GM12878 (cell line): ENCODE measurements at regions not wholly inside any gene's neighbourhood (a gene's known extent, or its start where the extent isn't known, plus 50 kb on each side); places are given as distances from the start of the nearest gene placed in this dataset.

Source experiments
- ATAC-seq: fragments of 200-7000 bp; cut with Tn5 transposase; 3 replicates; pipeline ENCODE4 v1.9.1; 2020; ENCODE audit warnings: mild to moderate bottlenecking, moderate library complexity
- BruUV-seq: library from RNA; stranded (reverse); fragments of 400-500 nt; replicated peaks from 2 replicates; lab custom pipeline; 2021; lab: Mats Ljungman, UMichigan
- CTCF ChIA-PET: fragments of 300-600 bp; sonication (Branson Sonifier 250); formaldehyde crosslinking; extraction: SDS; loops from one replicate; lab custom pipeline; 2021; ENCODE audit warnings: inconsistent platforms; lab: Yijun Ruan, JAX
- POLR2A ChIA-PET: fragments of 350-600 bp; formaldehyde crosslinking; extraction: SDS; loops from one replicate; lab custom pipeline; 2021; ENCODE audit warnings: inconsistent platforms; lab: Charles Lee
- RAD21 ChIA-PET: fragments of 300-600 bp; sonication (Branson Sonifier 250); formaldehyde crosslinking; loops from one replicate; lab custom pipeline; 2023; ENCODE audit warnings: antibody characterized with exemption; ENCODE audit not compliant: unreplicated experiment; lab: Charles Lee
- SMC1A ChIA-PET: fragments of 300-600 bp; sonication (Branson Sonifier 250); formaldehyde crosslinking; loops from one replicate; lab custom pipeline; 2023; ENCODE audit not compliant: unreplicated experiment, uncharacterized antibody; lab: Charles Lee
- DNase-seq: peaks from one replicate; pipeline ENCODE4 v3.0.0-alpha.2; 2011; ENCODE audit warnings: low read depth, low spot score
- FAIRE-seq: peaks from 3 replicates; lab custom pipeline; 2011; peaks lifted over from hg19 to GRCh38; lab: Jason Lieb, UNC
- H2AFZ ChIP-seq: 2 replicates; pipeline ENCODE4 v1.6.0; 2011; ENCODE audit warnings: low read depth, low read length, control low read depth; ENCODE audit not compliant: control insufficient read depth
- H3K27ac ChIP-seq: 2 replicates; pipeline ENCODE4 v1.5.1; 2011; ENCODE audit warnings: control low read depth; ENCODE audit not compliant: control insufficient read depth, insufficient read depth
- H3K27me3 ChIP-seq, 2 experiments: replicated peaks in 1 of 2; 2 replicates each; pipeline versions ENCODE4 v1.6.0 to v1.6.1; 2011; ENCODE audit warnings: low read length in 1 of 2; ENCODE audit not compliant: control insufficient read depth in 2 of 2, insufficient read depth in 2 of 2
- H3K36me3 ChIP-seq, 2 experiments: 2 replicates each; pipeline ENCODE4 v1.5.1; 2011; ENCODE audit warnings: low read length in 1 of 2; ENCODE audit not compliant: control insufficient read depth in 2 of 2, insufficient read depth in 2 of 2
- H3K4me1 ChIP-seq: 2 replicates; pipeline ENCODE4 v1.6.1; 2011; ENCODE audit warnings: mild to moderate bottlenecking, low read length, moderate library complexity, mixed read lengths; ENCODE audit not compliant: control insufficient read depth, insufficient read depth
- H3K4me2 ChIP-seq: 2 replicates; pipeline ENCODE4 v1.6.0; 2011; ENCODE audit warnings: control low read depth; ENCODE audit not compliant: control insufficient read depth, insufficient read depth
- H3K4me3 ChIP-seq: fragments of 200-600 bp; sonication (generic); 2 replicates; pipeline ENCODE4 v1.5.1; 2016
- H3K79me2 ChIP-seq: 2 replicates; pipeline ENCODE4 v1.6.0; 2011; ENCODE audit warnings: low read length; ENCODE audit not compliant: control insufficient read depth, insufficient read depth
- H3K9ac ChIP-seq: 2 replicates; pipeline ENCODE4 v1.8.0; 2011; ENCODE audit warnings: low read length, control low read depth, mixed read lengths; ENCODE audit not compliant: control insufficient read depth, insufficient read depth
- H3K9me3 ChIP-seq: replicated peaks from 3 replicates; pipeline ENCODE4 v1.5.1; 2011; ENCODE audit warnings: mild to moderate bottlenecking, low read length; ENCODE audit not compliant: control insufficient read depth, insufficient read depth
- H4K20me1 ChIP-seq: 2 replicates; pipeline ENCODE4 v1.6.0; 2011; ENCODE audit not compliant: control insufficient read depth, insufficient read depth
- BCLAF1 ChIP-seq: fragments of 450-650 bp; IDR thresholded peaks from 2 replicates; pipeline ENCODE4 v1.6.1; 2017; ENCODE audit warnings: antibody characterized with exemption, mild to moderate bottlenecking, moderate library complexity
- EP300 ChIP-seq, 2 experiments: fragments of 150-350 bp in 1 of 2; IDR thresholded peaks; 2 replicates each; pipeline ENCODE4 v1.6.1; 2011 to 2012; ENCODE audit warnings: low read depth in 2 of 2, low read length in 2 of 2, borderline replicate concordance in 1 of 2, improper control_type of control experiment in 1 of 2, inconsistent platforms in 1 of 2; ENCODE audit not compliant: control insufficient read depth in 1 of 2
- FOXK2 ChIP-seq: fragments of 450-650 bp; IDR thresholded peaks from 2 replicates; pipeline ENCODE4 v1.6.1; 2017; ENCODE audit warnings: mild to moderate bottlenecking, moderate library complexity
- FOXM1 ChIP-seq: IDR thresholded peaks from 2 replicates; pipeline ENCODE4 v1.6.1; 2012; ENCODE audit warnings: low read depth, mild to moderate bottlenecking, inconsistent platforms, low read length, moderate library complexity
- MXI1 ChIP-seq: fragments of 150-350 bp; IDR thresholded peaks from 2 replicates; pipeline ENCODE4 v1.6.1; 2011; ENCODE audit warnings: low read depth, mild to moderate bottlenecking, inconsistent platforms, low read length, improper control_type of control experiment
- POLR2AphosphoS2 ChIP-seq: IDR thresholded peaks from 2 replicates; pipeline ENCODE4 v1.6.1; 2011; ENCODE audit warnings: low read depth, mild to moderate bottlenecking, low read length, improper control_type of control experiment, moderate library complexity
- PRDM15 ChIP-seq: fragments of 450-650 bp; formaldehyde crosslinking; IDR thresholded peaks from 2 replicates; pipeline ENCODE4 v1.4.0; 2020; ENCODE audit warnings: mild to moderate bottlenecking, moderate library complexity
- SIX5 ChIP-seq: IDR thresholded peaks from 2 replicates; pipeline ENCODE4 v1.6.1; 2011; ENCODE audit warnings: mild to moderate bottlenecking, low read depth, low read length, moderate library complexity; ENCODE audit not compliant: severe bottlenecking
- SUZ12 ChIP-seq: fragments of 200-600 bp; sonication (generic); IDR thresholded peaks from one replicate; pipeline ENCODE4 v1.6.1; 2018; ENCODE audit warnings: antibody characterized with exemption, mild to moderate bottlenecking; ENCODE audit not compliant: unreplicated experiment
- TCF12 ChIP-seq: IDR thresholded peaks from 2 replicates; pipeline ENCODE4 v1.6.1; 2011; ENCODE audit warnings: low read depth, mild to moderate bottlenecking, low read length
- YBX1 ChIP-seq: fragments of 450-650 bp; IDR thresholded peaks from 2 replicates; pipeline ENCODE4 v1.6.1; 2016; ENCODE audit warnings: antibody characterized with exemption
- WGBS: methylation state at CpG from one replicate; pipeline ENCODE4 v1.1.6; 2016; ENCODE audit warnings: low lambda C conversion rate; ENCODE audit not compliant: insufficient replicate concordance, insufficient coverage; ENCODE audit errors: missing lambda C conversion rate; 5-methylcytosine and 5-hydroxymethylcytosine counted together
- in situ Hi-C: fragments of 300-500 bp; cut with MboI; formaldehyde crosslinking; loops from 9 replicates; pipeline ENCODE4 v1.14.3; 2018; ENCODE audit warnings: mixed read lengths
- intact Hi-C: fragments of 100-400 bp; cut with micrococcal nuclease; formaldehyde crosslinking; loops from one replicate; pipeline ENCODE4 v1.14.2; 2022; ENCODE audit not compliant: unreplicated experiment
- TF ChIP-seq, protein P1 (sequence below): fragments of 450-650 bp; IDR thresholded peaks from 2 replicates; pipeline ENCODE4 v1.6.1; 2017; ENCODE audit warnings: mild to moderate bottlenecking
- TF ChIP-seq, protein P2 (sequence below): fragments of 450-650 bp; IDR thresholded peaks from 2 replicates; pipeline ENCODE4 v1.6.1; 2016; ENCODE audit warnings: mild to moderate bottlenecking

GRCh38 chr14:47899685-47900084 lies 224.3 kb upstream of the MDGA2 start:
- WGBS, result 40% methylated on average over 5 of the region's 5 CpGs
- Histone ChIP-seq H3K27me3 (no peaks in the 10 kb centered on the region), H3K9ac (no peak overlapping the region), H3K9me3 (no peaks in the 10 kb centered on the region), H3K4me2 (no peak overlapping the region), H3K79me2 (no peaks in the 10 kb centered on the region), H4K20me1 (no peaks in the 10 kb centered on the region), H3K27ac (no peak overlapping the region), H3K4me1 (no peaks in the 10 kb centered on the region), H2AFZ (no peak overlapping the region), H3K4me3 (no peak overlapping the region), H3K36me3 (no peaks in the 10 kb centered on the region)
- ChIA-PET SMC1A (no interaction called here), POLR2A (no interaction called here), RAD21 (no interaction called here), CTCF (no interaction called here)
- ATAC-seq (no peak), DNase-seq (no peak), FAIRE-seq (no peak)
- in situ Hi-C loops (no loop called here), intact Hi-C loops (no loop called here)
- no TSS peak for BruUV-seq
- TF ChIP-seq SUZ12 (no peak), YBX1 (no peak), BCLAF1 (no peak), PRDM15 (CRISPR knock-in tag) (no peak), EP300 (IDR thresholded peaks at IDR 0.05; ENCODE audit: borderline replicate concordance in 1 of 2, control insufficient read depth in 1 of 2, low read depth in 2 of 2, low read length in 2 of 2) (no peak), POLR2AphosphoS2 (no peak), FOXM1 (no peak), FOXK2 (no peak), MXI1 (no peak), TCF12 (no peak), SIX5 (no peak)
- TF ChIP-seq, protein P1, sequence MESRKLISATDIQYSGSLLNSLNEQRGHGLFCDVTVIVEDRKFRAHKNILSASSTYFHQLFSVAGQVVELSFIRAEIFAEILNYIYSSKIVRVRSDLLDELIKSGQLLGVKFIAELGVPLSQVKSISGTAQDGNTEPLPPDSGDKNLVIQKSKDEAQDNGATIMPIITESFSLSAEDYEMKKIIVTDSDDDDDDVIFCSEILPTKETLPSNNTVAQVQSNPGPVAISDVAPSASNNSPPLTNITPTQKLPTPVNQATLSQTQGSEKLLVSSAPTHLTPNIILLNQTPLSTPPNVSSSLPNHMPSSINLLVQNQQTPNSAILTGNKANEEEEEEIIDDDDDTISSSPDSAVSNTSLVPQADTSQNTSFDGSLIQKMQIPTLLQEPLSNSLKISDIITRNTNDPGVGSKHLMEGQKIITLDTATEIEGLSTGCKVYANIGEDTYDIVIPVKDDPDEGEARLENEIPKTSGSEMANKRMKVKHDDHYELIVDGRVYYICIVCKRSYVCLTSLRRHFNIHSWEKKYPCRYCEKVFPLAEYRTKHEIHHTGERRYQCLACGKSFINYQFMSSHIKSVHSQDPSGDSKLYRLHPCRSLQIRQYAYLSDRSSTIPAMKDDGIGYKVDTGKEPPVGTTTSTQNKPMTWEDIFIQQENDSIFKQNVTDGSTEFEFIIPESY, result no peak
- TF ChIP-seq, protein P2, sequence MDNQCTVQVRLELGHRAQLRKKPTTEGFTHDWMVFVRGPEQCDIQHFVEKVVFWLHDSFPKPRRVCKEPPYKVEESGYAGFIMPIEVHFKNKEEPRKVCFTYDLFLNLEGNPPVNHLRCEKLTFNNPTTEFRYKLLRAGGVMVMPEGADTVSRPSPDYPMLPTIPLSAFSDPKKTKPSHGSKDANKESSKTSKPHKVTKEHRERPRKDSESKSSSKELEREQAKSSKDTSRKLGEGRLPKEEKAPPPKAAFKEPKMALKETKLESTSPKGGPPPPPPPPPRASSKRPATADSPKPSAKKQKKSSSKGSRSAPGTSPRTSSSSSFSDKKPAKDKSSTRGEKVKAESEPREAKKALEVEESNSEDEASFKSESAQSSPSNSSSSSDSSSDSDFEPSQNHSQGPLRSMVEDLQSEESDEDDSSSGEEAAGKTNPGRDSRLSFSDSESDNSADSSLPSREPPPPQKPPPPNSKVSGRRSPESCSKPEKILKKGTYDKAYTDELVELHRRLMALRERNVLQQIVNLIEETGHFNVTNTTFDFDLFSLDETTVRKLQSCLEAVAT, result no peak
